Right renal pelvis (tissue), 4 donors: ENCODE measurements at regions not wholly inside any gene's neighbourhood (a gene's known extent, or its start where the extent isn't known, plus 50 kb on each side); places are given as distances from the start of the nearest gene placed in this dataset.

ENCODE experiments used
- DNase-seq, 4 donors: peaks; one replicate each; pipeline ENCODE4 v3.0.0-alpha.2; 2013; ENCODE audit warnings: low read depth in 4 of 4, low spot score in 3 of 4, missing footprints in 1 of 4

- no peak for DNase-seq
Measured at GRCh38 chr19:30621326-30621920, 249.2 kb downstream of the ZNF536 start.

- no peak for DNase-seq
Measured at GRCh38 chr19:30620354-30620753, 248.2 kb downstream of the ZNF536 start.

GRCh38 chr19:30609656-30610270 is 237.6 kb downstream of the ZNF536 start:
- DNase-seq = no peak

GRCh38 chr19:30608471-30608870 is 236.3 kb downstream of the ZNF536 start:
- DNase-seq = no peak
